Keratinocyte (primary cell): ENCODE measurements at regions not wholly inside any gene's neighbourhood (a gene's known extent, or its start where the extent isn't known, plus 50 kb on each side); places are given as distances from the start of the nearest gene placed in this dataset.

Experiments used
- DNase-seq: peaks from one replicate; pipeline ENCODE4 v3.0.0-alpha.2; 2011; ENCODE audit warnings: low read depth, missing footprints, low spot score
- FAIRE-seq: peaks from 2 replicates; lab custom pipeline; 2011; peaks lifted over from hg19 to GRCh38; lab: Jason Lieb, UNC
- H2AFZ ChIP-seq: 2 replicates; pipeline ENCODE4 v1.6.0; 2012; ENCODE audit warnings: low read length, control low read depth, inconsistent platforms; ENCODE audit not compliant: control insufficient read depth
- H3K27ac ChIP-seq: 2 replicates; pipeline ENCODE4 v1.5.1; 2011; ENCODE audit warnings: low read length; ENCODE audit not compliant: control insufficient read depth, insufficient read depth
- H3K27me3 ChIP-seq: 3 replicates; pipeline ENCODE4 v1.6.0; 2011; ENCODE audit warnings: low read length; ENCODE audit not compliant: control insufficient read depth, insufficient read depth; ENCODE audit errors: extremely low read depth
- H3K36me3 ChIP-seq, 2 experiments: 2 replicates in 1 of 2; 3 replicates in 1 of 2; pipeline ENCODE4 v1.5.1; 2011; ENCODE audit warnings: low read length in 2 of 2, mild to moderate bottlenecking in 1 of 2; ENCODE audit not compliant: control insufficient read depth in 2 of 2, insufficient read depth in 2 of 2; ENCODE audit errors: extremely low read depth in 1 of 2
- H3K4me1 ChIP-seq: 3 replicates; pipeline ENCODE4 v1.5.1; 2011; ENCODE audit warnings: low read length; ENCODE audit not compliant: control insufficient read depth, insufficient read depth; ENCODE audit errors: extremely low read depth
- H3K4me2 ChIP-seq: 3 replicates; pipeline ENCODE4 v1.6.0; 2011; ENCODE audit warnings: low read depth, low read length; ENCODE audit not compliant: control insufficient read depth, insufficient read depth; ENCODE audit errors: extremely low read depth
- H3K4me3 ChIP-seq, 3 experiments: fragments of 200-600 bp in 1 of 3; sonication (generic) in 1 of 3; 2 replicates in 2 of 3; 3 replicates in 1 of 3; pipeline ENCODE4 v1.5.1; 2011 to 2016; ENCODE audit warnings: low read length in 3 of 3, mild to moderate bottlenecking in 3 of 3, control low read depth in 2 of 3, inconsistent platforms in 1 of 3, low read depth in 1 of 3, mixed read lengths in 1 of 3, mixed run types in 1 of 3, moderate library complexity in 1 of 3; ENCODE audit not compliant: control insufficient read depth in 2 of 3, insufficient read depth in 2 of 3; ENCODE audit errors: extremely low read depth in 1 of 3
- H3K79me2 ChIP-seq: 2 replicates; pipeline ENCODE4 v1.6.0; 2012; ENCODE audit warnings: low read length; ENCODE audit not compliant: control insufficient read depth, insufficient read depth
- H3K9ac ChIP-seq: 3 replicates; pipeline ENCODE4 v1.6.0; 2011; ENCODE audit warnings: low read length; ENCODE audit not compliant: control insufficient read depth, insufficient read depth; ENCODE audit errors: extremely low read depth
- H3K9me1 ChIP-seq: 3 replicates; pipeline ENCODE4 v1.6.0; 2011; ENCODE audit warnings: low read length; ENCODE audit not compliant: control insufficient read depth, insufficient read depth; ENCODE audit errors: extremely low read depth
- H3K9me3 ChIP-seq: 2 replicates; pipeline ENCODE4 v1.5.1; 2012; ENCODE audit warnings: low read depth, low read length; ENCODE audit not compliant: control insufficient read depth
- H4K20me1 ChIP-seq: 3 replicates; pipeline ENCODE4 v1.6.0; 2011; ENCODE audit warnings: low read length; ENCODE audit not compliant: control insufficient read depth, insufficient read depth; ENCODE audit errors: extremely low read depth
- CTCF ChIP-seq, 3 experiments: IDR thresholded peaks in 1 of 3; conservative IDR thresholded peaks in 1 of 3; optimal IDR thresholded peaks in 1 of 3; 2 replicates in 2 of 3; 3 replicates in 1 of 3; pipeline versions ENCODE3 to v1.5.1; 2011; ENCODE audit warnings: low read length in 3 of 3, mild to moderate bottlenecking in 3 of 3, moderate library complexity in 2 of 3, control low read depth in 1 of 3, inconsistent platforms in 1 of 3; ENCODE audit not compliant: insufficient read depth in 2 of 3; ENCODE audit errors: extremely low read depth in 1 of 3
- EZH2 ChIP-seq: IDR thresholded peaks from one replicate; pipeline ENCODE4 v1.6.1; 2012; ENCODE audit warnings: inconsistent platforms, mild to moderate bottlenecking, low read length, moderate library complexity
- dilution Hi-C: fragments of 300-500 bp; cut with MboI; formaldehyde crosslinking; loops from one replicate; pipeline ENCODE4 v1.7.0; 2020; ENCODE audit warnings: low sequenced_read_pairs; ENCODE audit not compliant: extremely low pct_ligation_motif_present

GRCh38 chr17:63066158-63066813 lies 100.3 kb downstream of the TANC2 start:
- dilution Hi-C loops = no loop called here
- DNase-seq (no peak), FAIRE-seq (no peak)
- no peak overlapping the region for H3K9ac ChIP-seq
- no peak overlapping the region for H3K27ac ChIP-seq
- no peaks in the 10 kb centered on the region for H3K36me3 ChIP-seq
- no peaks in the 10 kb centered on the region for H4K20me1 ChIP-seq
- H3K4me3 ChIP-seq = no peak overlapping the region
- H3K9me1 ChIP-seq = no peaks in the 10 kb centered on the region
- H3K79me2 ChIP-seq = peaks cover 39% of the 10 kb centered on the region
- H2AFZ ChIP-seq = no peak overlapping the region
- TF ChIP-seq EZH2 (no peak), CTCF (optimal IDR thresholded peaks at IDR 0.05 in 1 of 3, IDR thresholded peaks at IDR 0.05 in 1 of 3, conservative IDR thresholded peaks at IDR 0.05 in 1 of 3; ENCODE audit: extremely low read depth in 1 of 3, insufficient read depth in 2 of 3, low read length in 3 of 3) (no peak)
- no peak overlapping the region for H3K4me2 ChIP-seq
- H3K9me3 ChIP-seq = no peaks in the 10 kb centered on the region
- no peaks in the 10 kb centered on the region for H3K4me1 ChIP-seq
- H3K27me3 ChIP-seq = no peaks in the 10 kb centered on the region

GRCh38 chr17:63069245-63069644 lies 103.2 kb downstream of the TANC2 start:
- TF ChIP-seq CTCF (optimal IDR thresholded peaks at IDR 0.05 in 1 of 3, IDR thresholded peaks at IDR 0.05 in 1 of 3, conservative IDR thresholded peaks at IDR 0.05 in 1 of 3; ENCODE audit: extremely low read depth in 1 of 3, insufficient read depth in 2 of 3, low read length in 3 of 3) (no peak), EZH2 (no peak)
- Histone ChIP-seq H3K36me3 (no peaks in the 10 kb centered on the region), H3K4me1 (no peaks in the 10 kb centered on the region), H3K9me3 (no peaks in the 10 kb centered on the region), H3K27ac (no peak overlapping the region), H4K20me1 (no peaks in the 10 kb centered on the region), H3K79me2 (peaks cover 34% of the 10 kb centered on the region), H3K27me3 (no peaks in the 10 kb centered on the region), H3K9ac (no peak overlapping the region), H2AFZ (no peak overlapping the region), H3K4me3 (no peak overlapping the region), H3K4me2 (no peak overlapping the region), H3K9me1 (no peaks in the 10 kb centered on the region)
- DNase-seq = no peak
- FAIRE-seq = no peak
- dilution Hi-C loops = no loop called here
